NCI-H2107 treated with DMSO at 0.1 percent for 48 hours (cell line): ENCODE measurements at regions not wholly inside any gene's neighbourhood (a gene's known extent, or its start where the extent isn't known, plus 50 kb on each side); places are given as distances from the start of the nearest gene placed in this dataset.

Experiments used
- DNase-seq: peaks from one replicate; lab custom pipeline; 2025; ENCODE audit not compliant: unreplicated experiment; lab: John Stamatoyannopoulos, UW

- DNase-seq, result no peak
These were observed 245.9 kb upstream of the FGGY start for GRCh38 chr1:59051007-59051406.

GRCh38 chr1:59052166-59052590, 244.7 kb upstream of the FGGY start:
- DNase-seq, result no peak

GRCh38 chr1:59054172-59054571, 242.7 kb upstream of the FGGY start:
- DNase-seq, result no peak

- no peak for DNase-seq
These were observed 240.8 kb upstream of the FGGY start for GRCh38 chr1:59055908-59056719.

GRCh38 chr1:59057211-59057694, 239.6 kb upstream of the FGGY start:
- peak; percentile 82 for DNase-seq

- no peak for DNase-seq
These were observed 239.1 kb upstream of the FGGY start for GRCh38 chr1:59057796-59058195.

- no peak for DNase-seq
These were observed 238.0 kb upstream of the FGGY start for GRCh38 chr1:59058665-59059439.

- no peak for DNase-seq
These were observed 235.0 kb upstream of the FGGY start for GRCh38 chr1:59061876-59062275.

GRCh38 chr1:59062743-59063142, 234.2 kb upstream of the FGGY start:
- DNase-seq, result no peak

- DNase-seq, result no peak
These were observed 233.4 kb upstream of the FGGY start for GRCh38 chr1:59063501-59063900.

- DNase-seq, result no peak
These were observed 232.3 kb upstream of the FGGY start for GRCh38 chr1:59064592-59064991.

GRCh38 chr1:59066236-59066635, 230.7 kb upstream of the FGGY start:
- DNase-seq, result no peak

GRCh38 chr1:59070610-59071009, 226.3 kb upstream of the FGGY start:
- DNase-seq, result no peak

GRCh38 chr1:59071289-59071688, 225.6 kb upstream of the FGGY start:
- peak; percentile 98 for DNase-seq

- no peak for DNase-seq
These were observed 224.9 kb upstream of the FGGY start for GRCh38 chr1:59071876-59072582.

GRCh38 chr1:59072583-59072947, 224.3 kb upstream of the FGGY start:
- peak; percentile 63 for DNase-seq

GRCh38 chr1:59074598-59074997, 222.3 kb upstream of the FGGY start:
- no peak for DNase-seq

- DNase-seq, result no peak
These were observed 221.9 kb upstream of the FGGY start for GRCh38 chr1:59075021-59075420.

GRCh38 chr1:59076612-59077011, 220.3 kb upstream of the FGGY start:
- peak; percentile 57 for DNase-seq

GRCh38 chr1:59077466-59078069, 219.3 kb upstream of the FGGY start:
- DNase-seq, result no peak
